GM12874 (cell line): ENCODE measurements at regions not wholly inside any gene's neighbourhood (a gene's known extent, or its start where the extent isn't known, plus 50 kb on each side); places are given as distances from the start of the nearest gene placed in this dataset.

Source experiments
- CTCF ChIP-seq: IDR thresholded peaks from 2 replicates; pipeline ENCODE4 v1.5.1; 2011; ENCODE audit warnings: low read depth, mild to moderate bottlenecking, control low read depth, low read length, moderate library complexity; ENCODE audit not compliant: insufficient read depth

GRCh38 chr3:89628856-89629670 is 521.6 kb downstream of the EPHA3 start:
- TF ChIP-seq CTCF = no peak

GRCh38 chr3:89635137-89635536 is 527.7 kb downstream of the EPHA3 start:
- no peak for TF ChIP-seq CTCF

- TF ChIP-seq CTCF = no peak
Measured at GRCh38 chr3:89644716-89645115, 537.3 kb downstream of the EPHA3 start.

- TF ChIP-seq CTCF = no peak
Measured at GRCh38 chr3:89649431-89649830, 542.0 kb downstream of the EPHA3 start.

GRCh38 chr3:89654031-89654430 is 546.6 kb downstream of the EPHA3 start:
- no peak for TF ChIP-seq CTCF

GRCh38 chr3:89656388-89656787 is 549.0 kb downstream of the EPHA3 start:
- no peak for TF ChIP-seq CTCF

- TF ChIP-seq CTCF = no peak
Measured at GRCh38 chr3:89679686-89680085, 572.3 kb downstream of the EPHA3 start.
